Naive thymus-derived CD4-positive, alpha-beta T cell (primary cell): ENCODE measurements at regions not wholly inside any gene's neighbourhood (a gene's known extent, or its start where the extent isn't known, plus 50 kb on each side); places are given as distances from the start of the nearest gene placed in this dataset.
"Not testable (repeated sequence)": the region's sequence is repeated elsewhere in the genome, so short reads cannot be mapped to it uniquely, and the experiment has no call there.

Source experiments
- ATAC-seq: fragments of 150-1000 bp; cut with Tn5 transposase; 2 replicates; pipeline ENCODE4 v1.10.0; 2021; ENCODE audit warnings: mild to moderate bottlenecking, moderate library complexity
- CTCF ChIA-PET: fragments of 350-600 bp; sonication (Branson Sonifier 250); formaldehyde crosslinking; loops from one replicate; lab custom pipeline; 2021; ENCODE audit warnings: antibody characterized with exemption; lab: Charles Lee
- POLR2A ChIA-PET: fragments of 350-600 bp; sonication (Branson Sonifier 250); formaldehyde crosslinking; loops from one replicate; lab custom pipeline; 2021; ENCODE audit warnings: antibody characterized with exemption, inconsistent platforms; lab: Charles Lee
- DNase-seq, 9 donors: peaks; one replicate each; pipeline versions ENCODE4 v3.0.0 to v3.0.0-alpha.2; 2020 to 2022; ENCODE audit warnings: mixed read lengths in 1 of 9
- H3K27ac ChIP-seq: one replicate; pipeline ENCODE4 v1.7.0; 2013; ENCODE audit warnings: mild to moderate bottlenecking, low read depth, low read length, moderate library complexity
- H3K27me3 ChIP-seq, 2 donors: one replicate each; pipeline ENCODE4 v1.7.0; 2013; ENCODE audit warnings: low read length in 2 of 2, mild to moderate bottlenecking in 2 of 2, moderate library complexity in 2 of 2; ENCODE audit not compliant: control insufficient read depth in 2 of 2, insufficient read depth in 2 of 2
- H3K36me3 ChIP-seq, 3 experiments: 1 replicate in 2 of 3; 2 replicates in 1 of 3; pipeline ENCODE4 v1.7.0; 2013; ENCODE audit warnings: low read length in 3 of 3, mild to moderate bottlenecking in 3 of 3, moderate library complexity in 1 of 3; ENCODE audit not compliant: insufficient read depth in 3 of 3, control insufficient read depth in 2 of 3
- H3K4me1 ChIP-seq, 2 donors: one replicate each; pipeline ENCODE4 v1.7.0; 2013; ENCODE audit warnings: low read length in 2 of 2, mild to moderate bottlenecking in 2 of 2, moderate library complexity in 1 of 2; ENCODE audit not compliant: control insufficient read depth in 2 of 2, insufficient read depth in 2 of 2
- H3K4me3 ChIP-seq: 2 replicates; pipeline ENCODE4 v1.7.0; 2013; ENCODE audit warnings: mild to moderate bottlenecking, low read length
- H3K9me3 ChIP-seq, 3 experiments: 1 replicate in 2 of 3; 2 replicates in 1 of 3; pipeline ENCODE4 v1.7.0; 2013; ENCODE audit warnings: low read length in 3 of 3; ENCODE audit not compliant: control insufficient read depth in 2 of 3
- H3K27ac Mint-ChIP-seq, 9 donors: one replicate each; pipeline ENCODE4 v1.8.0; 2020 to 2022; ENCODE audit warnings: mixed read lengths in 9 of 9, mild to moderate bottlenecking in 8 of 9, moderate library complexity in 5 of 9, inconsistent platforms in 2 of 9
- H3K27me3 Mint-ChIP-seq, 5 donors: one replicate each; pipeline ENCODE4 v1.8.0; 2021 to 2022; ENCODE audit warnings: mixed read lengths in 5 of 5, mild to moderate bottlenecking in 1 of 5
- H3K36me3 Mint-ChIP-seq, 5 donors: one replicate each; pipeline ENCODE4 v1.8.0; 2020 to 2022; ENCODE audit warnings: mixed read lengths in 5 of 5, mild to moderate bottlenecking in 3 of 5, inconsistent platforms in 1 of 5
- H3K4me1 Mint-ChIP-seq, 7 donors: one replicate each; pipeline ENCODE4 v1.8.0; 2020 to 2022; ENCODE audit warnings: mixed read lengths in 7 of 7, mild to moderate bottlenecking in 3 of 7, inconsistent platforms in 1 of 7
- H3K4me3 Mint-ChIP-seq, 10 donors: one replicate each; pipeline ENCODE4 v1.8.0; 2020 to 2022; ENCODE audit warnings: mild to moderate bottlenecking in 10 of 10, mixed read lengths in 10 of 10, moderate library complexity in 6 of 10, inconsistent platforms in 2 of 10
- H3K9me3 Mint-ChIP-seq, 11 donors: one replicate each; pipeline ENCODE4 v1.8.0; 2020 to 2022; ENCODE audit warnings: mixed read lengths in 11 of 11, mild to moderate bottlenecking in 4 of 11, inconsistent platforms in 1 of 11, moderate library complexity in 1 of 11
- intact Hi-C, 2 donors: fragments of 100-400 bp; cut with micrococcal nuclease; formaldehyde crosslinking; loops; one replicate each; pipeline ENCODE4 v1.15.1; 2023

GRCh38 chr4:167989815-167990214, 102.5 kb upstream of the ANXA10 start:
- intact Hi-C loops: loop anchor here in 1 of 2 donors (10.0 kb wide), 1 partner anchor 225 kb away; no protein-coding TSS in a partner anchor
- Mint-ChIP-seq H3K4me3 (no peak overlapping the region), H3K9me3 (peaks cover 0 to 11% (median 4%) of the 10 kb centered on the region in 11 donors)

GRCh38 chr4:168008112-168008511, 84.2 kb upstream of the ANXA10 start:
- POLR2A ChIA-PET, H3K4me3 Mint-ChIP-seq, DNase-seq, H3K27me3 Mint-ChIP-seq, H3K9me3 Mint-ChIP-seq, ATAC-seq, CTCF ChIA-PET, H3K4me1 ChIP-seq, H3K4me3 ChIP-seq, H3K36me3 ChIP-seq, H3K4me1 Mint-ChIP-seq, H3K9me3 ChIP-seq, H3K27me3 ChIP-seq, H3K36me3 Mint-ChIP-seq, H3K27ac ChIP-seq, intact Hi-C loops, H3K27ac Mint-ChIP-seq: not testable (repeated sequence)

More at GRCh38 chr4:167989815-167990214, 102.5 kb upstream of the ANXA10 start:
- ATAC-seq (no peak), DNase-seq (no peak)
- no peaks in the 10 kb centered on the region for H3K4me1 Mint-ChIP-seq
- no peak overlapping the region for H3K27ac Mint-ChIP-seq
- Histone ChIP-seq H3K4me3 (no peak overlapping the region), H3K27ac (no peak overlapping the region), H3K36me3 (no peaks in the 10 kb centered on the region), H3K9me3 (peaks cover 0 to 4% (median 0%) of the 10 kb centered on the region in 3 experiments), H3K4me1 (no peaks in the 10 kb centered on the region), H3K27me3 (no peaks in the 10 kb centered on the region)
- ChIA-PET CTCF (no interaction called here), POLR2A (no interaction called here)
- no peaks in the 10 kb centered on the region for H3K27me3 Mint-ChIP-seq
- H3K36me3 Mint-ChIP-seq: no peaks in the 10 kb centered on the region

- POLR2A ChIA-PET: no interaction called here
- DNase-seq (no peak), ATAC-seq (no peak)
- no peak overlapping the region for H3K4me3 ChIP-seq
- no peak overlapping the region for H3K27ac Mint-ChIP-seq
- H3K9me3 Mint-ChIP-seq: peaks cover 0 to 25% (median 9%) of the 10 kb centered on the region in 11 donors
- no peaks in the 10 kb centered on the region for H3K9me3 ChIP-seq
- no peaks in the 10 kb centered on the region for H3K27me3 ChIP-seq
- H3K36me3 ChIP-seq: no peaks in the 10 kb centered on the region
- CTCF ChIA-PET: interaction anchor here (0.7 to 0.8 kb wide), 2 partner anchors 19 to 65 kb away, joined by 3 to 4 read pairs; no protein-coding TSS in a partner anchor
- no peak overlapping the region for H3K4me3 Mint-ChIP-seq
- intact Hi-C loops: no loop called here
- no peaks in the 10 kb centered on the region for H3K4me1 Mint-ChIP-seq
- H3K36me3 Mint-ChIP-seq: peaks cover 0 to 5% (median 0%) of the 10 kb centered on the region in 5 donors
- no peak overlapping the region for H3K27ac ChIP-seq
- no peaks in the 10 kb centered on the region for H3K27me3 Mint-ChIP-seq
- H3K4me1 ChIP-seq: no peaks in the 10 kb centered on the region
These were observed 73.2 kb upstream of the ANXA10 start for GRCh38 chr4:168019019-168019651.

GRCh38 chr4:168019921-168020320, 72.4 kb upstream of the ANXA10 start:
- ChIA-PET CTCF (interaction anchor here (0.7 to 0.8 kb wide), 2 partner anchors 18 to 66 kb away, joined by 3 to 4 read pairs; no protein-coding TSS in a partner anchor), POLR2A (no interaction called here)
- Histone ChIP-seq H3K27ac (no peak overlapping the region), H3K9me3 (no peaks in the 10 kb centered on the region), H3K4me1 (no peaks in the 10 kb centered on the region), H3K4me3 (no peak overlapping the region), H3K36me3 (no peaks in the 10 kb centered on the region), H3K27me3 (no peaks in the 10 kb centered on the region)
- DNase-seq (no peak), ATAC-seq (no peak)
- Mint-ChIP-seq H3K4me3 (no peak overlapping the region), H3K27me3 (no peaks in the 10 kb centered on the region), H3K9me3 (peaks cover 0 to 24% (median 9%) of the 10 kb centered on the region in 11 donors), H3K4me1 (no peaks in the 10 kb centered on the region), H3K36me3 (peaks cover 0 to 5% (median 0%) of the 10 kb centered on the region in 5 donors), H3K27ac (no peak overlapping the region)
- intact Hi-C loops: no loop called here

GRCh38 chr4:168021666-168022065, 70.7 kb upstream of the ANXA10 start:
- Mint-ChIP-seq H3K4me1 (no peaks in the 10 kb centered on the region), H3K36me3 (peaks cover 0 to 5% (median 0%) of the 10 kb centered on the region in 5 donors), H3K4me3 (no peak overlapping the region), H3K27ac (no peak overlapping the region), H3K27me3 (no peaks in the 10 kb centered on the region), H3K9me3 (peaks cover 0 to 21% (median 4%) of the 10 kb centered on the region in 11 donors)
- Histone ChIP-seq H3K4me1 (no peaks in the 10 kb centered on the region), H3K4me3 (no peak overlapping the region), H3K27ac (no peak overlapping the region), H3K9me3 (no peaks in the 10 kb centered on the region), H3K27me3 (no peaks in the 10 kb centered on the region), H3K36me3 (no peaks in the 10 kb centered on the region)
- DNase-seq (no peak), ATAC-seq (no peak)
- ChIA-PET POLR2A (no interaction called here), CTCF (no interaction called here)
- intact Hi-C loops: no loop called here

GRCh38 chr4:168028568-168028967, 63.8 kb upstream of the ANXA10 start:
- Mint-ChIP-seq H3K4me1 (no peaks in the 10 kb centered on the region), H3K9me3 (peaks cover 0 to 13% (median 4%) of the 10 kb centered on the region in 11 donors), H3K27me3 (no peaks in the 10 kb centered on the region), H3K36me3 (no peaks in the 10 kb centered on the region), H3K27ac (no peak overlapping the region), H3K4me3 (no peak overlapping the region)
- Histone ChIP-seq H3K9me3 (no peaks in the 10 kb centered on the region), H3K36me3 (no peaks in the 10 kb centered on the region), H3K27me3 (no peaks in the 10 kb centered on the region), H3K27ac (no peak overlapping the region), H3K4me3 (no peak overlapping the region), H3K4me1 (no peaks in the 10 kb centered on the region)
- intact Hi-C loops: no loop called here
- ATAC-seq (no peak), DNase-seq (no peak)
- ChIA-PET CTCF (no interaction called here), POLR2A (no interaction called here)

GRCh38 chr4:168028970-168029597, 63.3 kb upstream of the ANXA10 start:
- Histone ChIP-seq H3K27ac (no peak overlapping the region), H3K9me3 (no peaks in the 10 kb centered on the region), H3K36me3 (no peaks in the 10 kb centered on the region), H3K4me1 (no peaks in the 10 kb centered on the region), H3K4me3 (no peak overlapping the region), H3K27me3 (no peaks in the 10 kb centered on the region)
- H3K36me3 Mint-ChIP-seq: no peaks in the 10 kb centered on the region
- ChIA-PET CTCF (no interaction called here), POLR2A (no interaction called here)
- H3K27ac Mint-ChIP-seq: no peak overlapping the region
- no peak overlapping the region for H3K4me3 Mint-ChIP-seq
- no peak for DNase-seq
- no peak for ATAC-seq
- H3K27me3 Mint-ChIP-seq: no peaks in the 10 kb centered on the region
- intact Hi-C loops: no loop called here
- H3K4me1 Mint-ChIP-seq: no peaks in the 10 kb centered on the region
- H3K9me3 Mint-ChIP-seq: peaks cover 0 to 9% (median 3%) of the 10 kb centered on the region in 11 donors
